ENCODE measurements at regions not wholly inside any gene's neighbourhood (a gene's known extent, or its start where the extent isn't known, plus 50 kb on each side); places are given as distances from the start of the nearest gene placed in this dataset.

- no peaks in the 10 kb centered on the region for H3K9me2 ChIP-seq (replicated peaks; ENCODE audit: insufficient read depth, low read length)
- no peaks in the 10 kb centered on the region for H4K20me1 ChIP-seq (ENCODE audit: insufficient read depth, low read length)
- H3K9me3 ChIP-seq (replicated peaks; ENCODE audit: insufficient read depth, low read length) = no peaks in the 10 kb centered on the region
- peak overlapping the region; percentile 78 for H3K9ac ChIP-seq (ENCODE audit: low read length)
- TF ChIP-seq CTCF (IDR thresholded peaks at IDR 0.05; ENCODE audit: low read length) = no peak
- no peak for TF ChIP-seq EZH2phosphoT487 (IDR thresholded peaks at IDR 0.05; ENCODE audit: low read length)
- no peak for TF ChIP-seq EZH2 (optimal IDR thresholded peaks at IDR 0.05; ENCODE audit: low read depth, low read length)
- DNase-seq = peak; percentile 65
- peak overlapping the region; percentile 16 for H2AFZ ChIP-seq (ENCODE audit: low read length)
- peak overlapping the region; percentile 97 for H3K27ac ChIP-seq (ENCODE audit: low read length)
- H3K4me2 ChIP-seq (ENCODE audit: low read depth, low read length) = peak overlapping the region; percentile 78
- H3K4me1 ChIP-seq (ENCODE audit: low read length) = peaks cover 37% of the 10 kb centered on the region
- peak overlapping the region; percentile 43 for H3K4me3 ChIP-seq (ENCODE audit: low read length)
- H3K27me3 ChIP-seq (replicated peaks; ENCODE audit: insufficient read depth, low read length) = no peaks in the 10 kb centered on the region
- H3F3A ChIP-seq (ENCODE audit: insufficient read depth, low read length) = peaks cover 30% of the 10 kb centered on the region
- no peaks in the 10 kb centered on the region for H3K79me2 ChIP-seq (ENCODE audit: low read length)
- H3K36me3 ChIP-seq (replicated peaks; ENCODE audit: insufficient read depth, low read length) = no peaks in the 10 kb centered on the region
Observed at GRCh38 chr12:68481181-68481941, 129.3 kb upstream of the RAP1B start.

GRCh38 chr12:68482014-68482413, 128.7 kb upstream of the RAP1B start:
- peak overlapping the region; percentile 78 for H3K4me2 ChIP-seq (ENCODE audit: low read depth, low read length)
- H2AFZ ChIP-seq (ENCODE audit: low read length) = no peak overlapping the region

GRCh38 chr12:68482660-68483059, 128.0 kb upstream of the RAP1B start:
- DNase-seq = peak; percentile 96
- no peaks in the 10 kb centered on the region for H3K9me2 ChIP-seq (replicated peaks; ENCODE audit: insufficient read depth, low read length)
- H3K36me3 ChIP-seq (replicated peaks; ENCODE audit: insufficient read depth, low read length) = no peaks in the 10 kb centered on the region
- H3K27ac ChIP-seq (ENCODE audit: low read length) = peak overlapping the region; percentile 97
- peak overlapping the region; percentile 83 for H3K9ac ChIP-seq (ENCODE audit: low read length)
- no peaks in the 10 kb centered on the region for H3K9me3 ChIP-seq (replicated peaks; ENCODE audit: insufficient read depth, low read length)
- peak overlapping the region; percentile 43 for H3K4me3 ChIP-seq (ENCODE audit: low read length)
- H3K79me2 ChIP-seq (ENCODE audit: low read length) = no peaks in the 10 kb centered on the region
- TF ChIP-seq CTCF (IDR thresholded peaks at IDR 0.05; ENCODE audit: low read length) = no peak
- no peak for TF ChIP-seq EZH2 (optimal IDR thresholded peaks at IDR 0.05; ENCODE audit: low read depth, low read length)
- TF ChIP-seq EZH2phosphoT487 (IDR thresholded peaks at IDR 0.05; ENCODE audit: low read length) = no peak
- H2AFZ ChIP-seq (ENCODE audit: low read length) = no peak overlapping the region
- H3F3A ChIP-seq (ENCODE audit: insufficient read depth, low read length) = peaks cover 30% of the 10 kb centered on the region
- H3K27me3 ChIP-seq (replicated peaks; ENCODE audit: insufficient read depth, low read length) = no peaks in the 10 kb centered on the region
- peaks cover 40% of the 10 kb centered on the region for H3K4me1 ChIP-seq (ENCODE audit: low read length)
- no peaks in the 10 kb centered on the region for H4K20me1 ChIP-seq (ENCODE audit: insufficient read depth, low read length)
- H3K4me2 ChIP-seq (ENCODE audit: low read depth, low read length) = peak overlapping the region; percentile 78

More at GRCh38 chr12:68482014-68482413, 128.7 kb upstream of the RAP1B start:
- no peaks in the 10 kb centered on the region for H3K27me3 ChIP-seq (replicated peaks; ENCODE audit: insufficient read depth, low read length)
- H3K9ac ChIP-seq (ENCODE audit: low read length) = peak overlapping the region; percentile 78
- H3K79me2 ChIP-seq (ENCODE audit: low read length) = no peaks in the 10 kb centered on the region
- no peaks in the 10 kb centered on the region for H3K9me2 ChIP-seq (replicated peaks; ENCODE audit: insufficient read depth, low read length)
- peak overlapping the region; percentile 43 for H3K4me3 ChIP-seq (ENCODE audit: low read length)
- no peaks in the 10 kb centered on the region for H4K20me1 ChIP-seq (ENCODE audit: insufficient read depth, low read length)
- no peaks in the 10 kb centered on the region for H3K36me3 ChIP-seq (replicated peaks; ENCODE audit: insufficient read depth, low read length)
- no peaks in the 10 kb centered on the region for H3K9me3 ChIP-seq (replicated peaks; ENCODE audit: insufficient read depth, low read length)
- no peak for DNase-seq
- peaks cover 30% of the 10 kb centered on the region for H3F3A ChIP-seq (ENCODE audit: insufficient read depth, low read length)
- H3K4me1 ChIP-seq (ENCODE audit: low read length) = peaks cover 37% of the 10 kb centered on the region
- peak overlapping the region; percentile 97 for H3K27ac ChIP-seq (ENCODE audit: low read length)
- no peak for TF ChIP-seq EZH2phosphoT487 (IDR thresholded peaks at IDR 0.05; ENCODE audit: low read length)
- no peak for TF ChIP-seq EZH2 (optimal IDR thresholded peaks at IDR 0.05; ENCODE audit: low read depth, low read length)
- TF ChIP-seq CTCF (IDR thresholded peaks at IDR 0.05; ENCODE audit: low read length) = no peak

Data from MM.1S (cell line).